Uterus (tissue), 3 donors: ENCODE measurements at regions not wholly inside any gene's neighbourhood (a gene's known extent, or its start where the extent isn't known, plus 50 kb on each side); places are given as distances from the start of the nearest gene placed in this dataset. TPM values are rescaled to one million over a fixed set of nuclear protein-coding genes. Genes with fewer than 3 reads are reported as not detected.

Source experiments
- DNase-seq, 2 donors: peaks; one replicate each; pipeline ENCODE4 v3.0.0-alpha.2; 2019 to 2020
- H3K27ac ChIP-seq, 2 donors: fragments of 200-600 bp; sonication (generic); 1 replicate in 1 of 2; 2 replicates in 1 of 2; pipeline ENCODE4 v1.5.1; 2016 to 2018
- H3K27me3 ChIP-seq, 2 donors: fragments of 200-600 bp; sonication (generic); one replicate each; pipeline ENCODE4 v1.5.1; 2018 to 2019; ENCODE audit warnings: control low read depth in 1 of 2
- H3K36me3 ChIP-seq, 2 donors: fragments of 200-600 bp; sonication (generic); one replicate each; pipeline ENCODE4 v1.5.1; 2019; ENCODE audit warnings: control low read depth in 1 of 2
- H3K4me1 ChIP-seq, 2 donors: fragments of 200-600 bp; sonication (generic); one replicate each; pipeline ENCODE4 v1.5.1; 2018 to 2019; ENCODE audit warnings: control low read depth in 1 of 2
- H3K4me3 ChIP-seq, 2 donors: fragments of 200-600 bp; sonication (generic); 1 replicate in 1 of 2; 2 replicates in 1 of 2; pipeline ENCODE4 v1.5.1; 2018 to 2019; ENCODE audit warnings: mild to moderate bottlenecking in 1 of 2
- H3K9me3 ChIP-seq, 2 donors: fragments of 200-600 bp; sonication (generic); one replicate each; pipeline ENCODE4 v1.5.1; 2019; ENCODE audit warnings: control low read depth in 1 of 2
- POLR2A ChIP-seq, 2 donors: fragments of 450-650 bp; IDR thresholded peaks; one replicate each; pipeline ENCODE4 v1.6.1; 2016; ENCODE audit warnings: antibody characterized with exemption in 2 of 2, mild to moderate bottlenecking in 1 of 2, moderate library complexity in 1 of 2
- intact Hi-C: fragments of 100-400 bp; cut with DNase I; formaldehyde crosslinking; loops from one replicate; pipeline ENCODE4 v1.15.1; 2023; ENCODE audit warnings: low total_unique reads
- small RNA-seq: library from RNA; depleted of rRNA; stranded (forward); fragments of <200 nt; gene quantifications from one replicate; pipeline ENCODE3, GENCODE V24; 2016
- TF ChIP-seq, protein P1 (sequence below), 4 experiments: fragments of 200-600 bp in 2 of 4; fragments of 450-650 bp in 2 of 4; sonication (generic) in 2 of 4; IDR thresholded peaks; one replicate each; pipeline ENCODE4 v1.5.1; 2016 to 2019; ENCODE audit warnings: antibody characterized with exemption in 4 of 4, mild to moderate bottlenecking in 2 of 4, moderate library complexity in 1 of 4
- donor health status: DM: yes; HTN: yes; CAD: no.

DNA sequence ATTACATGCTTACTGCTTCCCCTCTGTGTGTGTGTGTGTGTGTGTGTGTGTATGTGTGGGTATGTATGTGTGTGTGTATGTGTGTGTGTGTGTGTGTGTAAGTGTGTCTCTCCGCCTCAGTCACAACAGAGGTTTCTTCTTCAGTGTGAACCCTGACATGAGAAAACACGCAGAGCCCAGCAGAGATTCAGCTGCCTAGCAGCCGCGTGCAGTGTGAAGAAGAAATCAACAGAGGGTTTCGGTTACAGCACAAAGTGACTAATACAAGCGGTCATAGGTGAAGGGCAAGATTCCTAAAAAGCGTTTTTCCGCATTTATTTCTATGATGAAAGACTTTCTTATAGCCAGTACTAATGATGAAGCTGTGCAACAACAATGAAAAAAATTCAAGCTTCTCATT, 55.3 kb upstream of the ZFP42 start:
- Histone ChIP-seq H3K4me3 (no peak overlapping the region), H3K4me1 (no peaks in the 10 kb centered on the region), H3K27me3 (no peaks in the 10 kb centered on the region), H3K27ac (no peak overlapping the region), H3K9me3 (no peaks in the 10 kb centered on the region), H3K36me3 (no peaks in the 10 kb centered on the region)
- TF ChIP-seq, protein P1, sequence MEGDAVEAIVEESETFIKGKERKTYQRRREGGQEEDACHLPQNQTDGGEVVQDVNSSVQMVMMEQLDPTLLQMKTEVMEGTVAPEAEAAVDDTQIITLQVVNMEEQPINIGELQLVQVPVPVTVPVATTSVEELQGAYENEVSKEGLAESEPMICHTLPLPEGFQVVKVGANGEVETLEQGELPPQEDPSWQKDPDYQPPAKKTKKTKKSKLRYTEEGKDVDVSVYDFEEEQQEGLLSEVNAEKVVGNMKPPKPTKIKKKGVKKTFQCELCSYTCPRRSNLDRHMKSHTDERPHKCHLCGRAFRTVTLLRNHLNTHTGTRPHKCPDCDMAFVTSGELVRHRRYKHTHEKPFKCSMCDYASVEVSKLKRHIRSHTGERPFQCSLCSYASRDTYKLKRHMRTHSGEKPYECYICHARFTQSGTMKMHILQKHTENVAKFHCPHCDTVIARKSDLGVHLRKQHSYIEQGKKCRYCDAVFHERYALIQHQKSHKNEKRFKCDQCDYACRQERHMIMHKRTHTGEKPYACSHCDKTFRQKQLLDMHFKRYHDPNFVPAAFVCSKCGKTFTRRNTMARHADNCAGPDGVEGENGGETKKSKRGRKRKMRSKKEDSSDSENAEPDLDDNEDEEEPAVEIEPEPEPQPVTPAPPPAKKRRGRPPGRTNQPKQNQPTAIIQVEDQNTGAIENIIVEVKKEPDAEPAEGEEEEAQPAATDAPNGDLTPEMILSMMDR (IDR thresholded peaks at IDR 0.05), result no peak
- no peak for TF ChIP-seq POLR2A (IDR thresholded peaks at IDR 0.05)
- intact Hi-C loops, result no loop called here
- DNase-seq, result no peak

DNA sequence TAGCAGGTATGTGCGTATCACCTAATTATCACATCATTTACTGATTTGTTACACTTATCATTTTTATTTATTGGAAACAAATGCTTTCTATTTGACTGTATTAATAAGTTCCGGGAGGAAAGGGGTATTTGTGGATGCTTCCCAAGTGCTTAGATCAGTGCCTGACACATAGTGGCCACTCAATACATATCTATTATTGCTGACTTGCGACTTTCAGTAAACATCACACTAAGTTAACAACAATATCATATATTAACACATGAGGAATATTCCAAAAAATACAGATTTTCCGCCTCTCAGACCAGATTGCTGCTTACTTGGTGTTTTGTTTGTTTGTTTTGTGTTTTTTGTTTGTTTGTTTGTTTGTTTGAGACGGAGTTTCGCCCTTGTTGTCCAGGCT, 52.6 kb upstream of the ZFP42 start:
- no peak for DNase-seq
- Histone ChIP-seq H3K36me3 (no peaks in the 10 kb centered on the region), H3K4me3 (no peak overlapping the region), H3K27me3 (no peaks in the 10 kb centered on the region), H3K4me1 (no peaks in the 10 kb centered on the region), H3K9me3 (no peaks in the 10 kb centered on the region), H3K27ac (no peak overlapping the region)
- intact Hi-C loops, result no loop called here
- TF ChIP-seq, protein P1 (IDR thresholded peaks at IDR 0.05), result no peak
- TF ChIP-seq POLR2A (IDR thresholded peaks at IDR 0.05), result no peak

DNA sequence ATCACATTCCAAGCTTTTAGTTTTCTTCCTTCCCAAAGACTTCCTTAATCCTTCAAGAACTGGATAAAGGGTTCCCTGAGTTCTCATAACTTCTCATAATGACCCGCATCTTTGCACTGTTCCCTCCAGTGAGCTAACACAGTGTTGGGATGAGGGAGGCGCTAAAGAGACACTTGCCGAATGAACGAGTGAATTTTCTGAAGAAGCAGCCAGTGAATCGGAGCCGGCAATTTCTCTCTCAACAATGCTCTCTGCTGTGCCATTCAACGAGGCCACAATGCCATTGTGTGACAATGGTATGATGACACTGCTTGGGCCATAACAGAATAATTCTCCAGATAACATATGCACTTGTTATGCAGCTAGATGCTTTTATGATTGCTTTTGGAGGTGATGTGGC, 51.4 kb upstream of the ZFP42 start:
- DNase-seq, result no peak
- Histone ChIP-seq H3K27ac (no peak overlapping the region), H3K4me1 (no peaks in the 10 kb centered on the region), H3K27me3 (no peaks in the 10 kb centered on the region), H3K36me3 (no peaks in the 10 kb centered on the region), H3K9me3 (no peaks in the 10 kb centered on the region), H3K4me3 (no peak overlapping the region)
- no peak for TF ChIP-seq POLR2A (IDR thresholded peaks at IDR 0.05)
- TF ChIP-seq, protein P1 (IDR thresholded peaks at IDR 0.05), result no peak
- intact Hi-C loops, result no loop called here

Small RNAs in the stretch of these regions (small RNA-seq; reads per million reads assigned to genes)
- not detected for gene MRPS36P2
